Spleen (tissue), 11 donors: ENCODE measurements at regions not wholly inside any gene's neighbourhood (a gene's known extent, or its start where the extent isn't known, plus 50 kb on each side); places are given as distances from the start of the nearest gene placed in this dataset.

Source experiments
- DNase-seq: peaks from one replicate; pipeline ENCODE4 v3.0.0-alpha.2; 2020
- H3K27ac ChIP-seq, 8 donors: fragments of 200-600 bp; sonication (generic) in 7 of 8; 1 replicate in 4 of 8; 2 replicates in 4 of 8; pipeline versions ENCODE4 v1.5.0 to v1.8.0; 2016 to 2021; ENCODE audit warnings: inconsistent platforms in 4 of 8, mild to moderate bottlenecking in 4 of 8, moderate library complexity in 1 of 8
- H3K27me3 ChIP-seq, 7 donors: fragments of 200-600 bp; sonication (generic) in 6 of 7; replicated peaks in 1 of 7; 1 replicate in 4 of 7; 2 replicates in 3 of 7; pipeline versions ENCODE4 v1.5.0 to v1.8.0; 2016 to 2021; ENCODE audit warnings: inconsistent platforms in 3 of 7, mild to moderate bottlenecking in 1 of 7
- H3K36me3 ChIP-seq, 6 donors: fragments of 200-600 bp; sonication (generic) in 5 of 6; 1 replicate in 4 of 6; 2 replicates in 2 of 6; pipeline versions ENCODE4 v1.5.0 to v1.8.0; 2016 to 2021; ENCODE audit warnings: inconsistent platforms in 2 of 6
- H3K4me1 ChIP-seq, 6 donors: fragments of 200-600 bp; sonication (generic) in 5 of 6; 1 replicate in 3 of 6; 2 replicates in 3 of 6; pipeline versions ENCODE4 v1.5.0 to v1.8.0; 2016 to 2021; ENCODE audit warnings: inconsistent platforms in 3 of 6
- H3K4me3 ChIP-seq, 8 donors: fragments of 200-600 bp; sonication (generic) in 7 of 8; 1 replicate in 4 of 8; 2 replicates in 4 of 8; pipeline versions ENCODE4 v1.5.0 to v1.8.0; 2016 to 2021; ENCODE audit warnings: inconsistent platforms in 4 of 8, mild to moderate bottlenecking in 4 of 8, moderate library complexity in 2 of 8
- H3K9me3 ChIP-seq, 8 donors: fragments of 200-600 bp; sonication (generic) in 7 of 8; 1 replicate in 4 of 8; 2 replicates in 4 of 8; pipeline versions ENCODE4 v1.5.0 to v1.8.0; 2016 to 2021; ENCODE audit warnings: inconsistent platforms in 4 of 8
- POLR2A ChIP-seq, 3 donors: fragments of 450-650 bp; IDR thresholded peaks; one replicate each; pipeline ENCODE4 v1.5.1; 2017; ENCODE audit warnings: antibody characterized with exemption in 3 of 3, mild to moderate bottlenecking in 1 of 3
- POLR2AphosphoS5 ChIP-seq, 3 donors: sonication (generic); formaldehyde crosslinking; IDR thresholded peaks; one replicate each; pipeline ENCODE4 v1.5.1; 2017; ENCODE audit warnings: antibody characterized with exemption in 3 of 3
- WGBS, 5 donors: extraction: QIAGEN DNeasy Blood & Tissue Kit in 3 of 5; methylation state at CpG; one replicate each; pipeline versions ENCODE4 v1.1.5 to v1.1.7; 2013 to 2018; 5-methylcytosine and 5-hydroxymethylcytosine counted together
- intact Hi-C: fragments of 100-400 bp; cut with DNase I; formaldehyde crosslinking; loops from one replicate; pipeline ENCODE4 v1.15.0; 2023; ENCODE audit warnings: low total_unique reads
- TF ChIP-seq, protein P1 (sequence below), 11 experiments: fragments of 200-600 bp in 7 of 11; fragments of 450-650 bp in 4 of 11; sonication (generic) in 4 of 11; IDR thresholded peaks in 8 of 11; conservative IDR thresholded peaks in 3 of 11; 1 replicate in 7 of 11; 2 replicates in 4 of 11; pipeline versions ENCODE4 v1.4.0 to v1.8.0; 2016 to 2021; ENCODE audit warnings: antibody characterized with exemption in 11 of 11, inconsistent platforms in 4 of 11, mild to moderate bottlenecking in 1 of 11
- donor health status: healthy with polysubstance abuse.
- donor health status: DM: no; HTN: no; CAD: no; lungs with moderate emphysema.
- donor health status: DM: no; HTN: no; CAD: no.
- donor health status: Bipolar disorder and iron deficiency.
- donor health status: healthy.
- donor health status: DM: no; HTN: no; CAD: no.
- donor health status: DM: yes; HTN: yes; CAD: no.

- no peaks in the 10 kb centered on the region for H3K36me3 ChIP-seq
- TF ChIP-seq POLR2A (IDR thresholded peaks at IDR 0.05): no peak
- TF ChIP-seq, protein P1, sequence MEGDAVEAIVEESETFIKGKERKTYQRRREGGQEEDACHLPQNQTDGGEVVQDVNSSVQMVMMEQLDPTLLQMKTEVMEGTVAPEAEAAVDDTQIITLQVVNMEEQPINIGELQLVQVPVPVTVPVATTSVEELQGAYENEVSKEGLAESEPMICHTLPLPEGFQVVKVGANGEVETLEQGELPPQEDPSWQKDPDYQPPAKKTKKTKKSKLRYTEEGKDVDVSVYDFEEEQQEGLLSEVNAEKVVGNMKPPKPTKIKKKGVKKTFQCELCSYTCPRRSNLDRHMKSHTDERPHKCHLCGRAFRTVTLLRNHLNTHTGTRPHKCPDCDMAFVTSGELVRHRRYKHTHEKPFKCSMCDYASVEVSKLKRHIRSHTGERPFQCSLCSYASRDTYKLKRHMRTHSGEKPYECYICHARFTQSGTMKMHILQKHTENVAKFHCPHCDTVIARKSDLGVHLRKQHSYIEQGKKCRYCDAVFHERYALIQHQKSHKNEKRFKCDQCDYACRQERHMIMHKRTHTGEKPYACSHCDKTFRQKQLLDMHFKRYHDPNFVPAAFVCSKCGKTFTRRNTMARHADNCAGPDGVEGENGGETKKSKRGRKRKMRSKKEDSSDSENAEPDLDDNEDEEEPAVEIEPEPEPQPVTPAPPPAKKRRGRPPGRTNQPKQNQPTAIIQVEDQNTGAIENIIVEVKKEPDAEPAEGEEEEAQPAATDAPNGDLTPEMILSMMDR (IDR thresholded peaks at IDR 0.05 in 8 of 11, conservative IDR thresholded peaks at IDR 0.05 in 3 of 11): peak in 9 of 11 experiments; percentile 32 to 68 (median 52)
- H3K4me1 ChIP-seq: no peaks in the 10 kb centered on the region
- intact Hi-C loops: no loop called here
- no peak overlapping the region for H3K4me3 ChIP-seq
- no peaks in the 10 kb centered on the region for H3K9me3 ChIP-seq
- 51 to 58% (median 53%) methylated on average over 11 of the region's 11 CpGs for WGBS, 5 donors
- no peaks in the 10 kb centered on the region for H3K27me3 ChIP-seq
- H3K27ac ChIP-seq: no peak overlapping the region
- no peak for DNase-seq
Measured at GRCh38 chr2:226215902-226216503, 583.6 kb downstream of the IRS1 start.

DNA sequence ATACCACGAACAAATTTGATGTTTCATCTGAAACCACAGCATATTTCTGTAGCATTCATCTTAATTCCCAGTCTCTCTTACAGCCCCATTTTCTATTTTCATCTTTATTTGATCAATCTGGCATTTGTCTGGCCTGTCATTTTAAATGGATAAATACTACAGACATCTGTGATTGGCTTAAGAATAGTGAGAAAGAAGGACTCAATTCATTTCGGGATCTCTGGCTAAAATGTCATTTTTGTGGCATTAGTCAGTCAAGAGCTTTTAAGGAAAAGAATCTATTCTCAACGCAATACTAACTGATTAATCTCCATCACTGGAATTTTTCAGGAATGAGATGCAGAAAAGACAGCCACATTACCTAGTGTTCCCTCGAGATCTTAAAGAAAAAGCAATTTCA is 585.9 kb downstream of the IRS1 start:
- TF ChIP-seq POLR2A (IDR thresholded peaks at IDR 0.05) (no peak), POLR2AphosphoS5 (IDR thresholded peaks at IDR 0.05) (no peak)
- TF ChIP-seq, protein P1 (IDR thresholded peaks at IDR 0.05 in 8 of 11, conservative IDR thresholded peaks at IDR 0.05 in 3 of 11): no peak

GRCh38 chr2:226211439-226211838 is 588.2 kb downstream of the IRS1 start:
- no peaks in the 10 kb centered on the region for H3K4me1 ChIP-seq
- DNase-seq: no peak
- TF ChIP-seq, protein P1 (IDR thresholded peaks at IDR 0.05 in 8 of 11, conservative IDR thresholded peaks at IDR 0.05 in 3 of 11): no peak
- TF ChIP-seq POLR2A (IDR thresholded peaks at IDR 0.05) (no peak), POLR2AphosphoS5 (IDR thresholded peaks at IDR 0.05) (no peak)
- intact Hi-C loops: no loop called here
- no peak overlapping the region for H3K27ac ChIP-seq
- no peaks in the 10 kb centered on the region for H3K36me3 ChIP-seq
- H3K27me3 ChIP-seq: no peaks in the 10 kb centered on the region
- WGBS, 5 donors: 58 to 83% (median 67%) methylated on average over 1 of the region's 1 CpG
- H3K9me3 ChIP-seq: no peaks in the 10 kb centered on the region
- no peak overlapping the region for H3K4me3 ChIP-seq

More for the DNA sequence above, 585.9 kb downstream of the IRS1 start:
- intact Hi-C loops: no loop called here
- no peaks in the 10 kb centered on the region for H3K36me3 ChIP-seq
- no peaks in the 10 kb centered on the region for H3K9me3 ChIP-seq
- no peak overlapping the region for H3K27ac ChIP-seq
- H3K4me1 ChIP-seq: no peaks in the 10 kb centered on the region
- H3K27me3 ChIP-seq: no peaks in the 10 kb centered on the region
- no peak for DNase-seq
- 50 to 77% (median 70%) methylated on average over 4 of the region's 4 CpGs for WGBS, 5 donors
- H3K4me3 ChIP-seq: no peak overlapping the region

DNA sequence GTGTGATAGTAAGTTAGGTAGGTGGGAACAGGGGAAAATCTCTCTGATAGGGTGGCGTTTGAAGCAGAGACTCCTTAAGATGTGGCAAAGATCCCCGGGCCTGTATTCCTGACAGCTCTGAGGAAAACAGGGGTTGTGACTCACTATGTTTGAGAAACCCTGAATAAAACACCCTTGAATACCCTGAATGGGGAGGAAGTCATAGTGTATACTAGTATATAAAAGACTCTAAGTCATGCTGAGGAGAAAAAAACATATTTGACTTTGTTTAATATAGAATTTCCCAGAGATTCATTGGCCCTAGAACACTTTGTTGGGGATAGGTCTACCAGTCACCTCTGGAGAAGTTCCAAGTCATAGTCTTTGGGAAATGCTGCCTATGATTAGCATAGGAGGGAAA is 590.9 kb downstream of the IRS1 start:
- Histone ChIP-seq H3K4me1 (no peaks in the 10 kb centered on the region), H3K27me3 (no peaks in the 10 kb centered on the region), H3K27ac (no peak overlapping the region), H3K9me3 (no peaks in the 10 kb centered on the region), H3K36me3 (no peaks in the 10 kb centered on the region), H3K4me3 (no peak overlapping the region)
- intact Hi-C loops: no loop called here
- WGBS, 5 donors: 68 to 79% (median 74%) methylated on average over 2 of the region's 2 CpGs
- TF ChIP-seq POLR2A (IDR thresholded peaks at IDR 0.05) (no peak), POLR2AphosphoS5 (IDR thresholded peaks at IDR 0.05) (no peak)
- TF ChIP-seq, protein P1 (IDR thresholded peaks at IDR 0.05 in 8 of 11, conservative IDR thresholded peaks at IDR 0.05 in 3 of 11): no peak
- no peak for DNase-seq
